Mesendoderm (in vitro differentiated cells): ENCODE measurements at regions not wholly inside any gene's neighbourhood (a gene's known extent, or its start where the extent isn't known, plus 50 kb on each side); places are given as distances from the start of the nearest gene placed in this dataset.

Experiments
- DNase-seq: peaks from one replicate; pipeline ENCODE4 v3.0.0; 2013
- H2AK5ac ChIP-seq: 2 replicates; pipeline ENCODE4 v1.6.1; 2013; ENCODE audit warnings: low read length, inconsistent platforms
- H2BK120ac ChIP-seq: 2 replicates; pipeline ENCODE4 v1.6.1; 2013; ENCODE audit warnings: low read depth, mild to moderate bottlenecking, low read length, moderate library complexity, mixed read lengths
- H2BK15ac ChIP-seq: replicated peaks from 2 replicates; pipeline ENCODE4 v1.6.1; 2013; ENCODE audit warnings: low read depth, mild to moderate bottlenecking, moderate library complexity
- H2BK5ac ChIP-seq: 2 replicates; pipeline ENCODE4 v1.6.1; 2013; ENCODE audit warnings: low read length, inconsistent platforms
- H3K18ac ChIP-seq: 2 replicates; pipeline ENCODE4 v1.6.1; 2013; ENCODE audit warnings: mild to moderate bottlenecking, low read length, mixed read lengths
- H3K23ac ChIP-seq: one replicate; pipeline ENCODE4 v1.6.1; 2013; ENCODE audit warnings: low read length
- H3K27ac ChIP-seq: 2 replicates; pipeline ENCODE4 v1.5.1; 2013; ENCODE audit warnings: low read depth, mild to moderate bottlenecking, inconsistent platforms, low read length, moderate library complexity
- H3K27me3 ChIP-seq: 2 replicates; pipeline ENCODE4 v1.6.1; 2013; ENCODE audit warnings: low read length, control low read depth, mild to moderate bottlenecking, inconsistent platforms; ENCODE audit not compliant: insufficient read depth, poor library complexity
- H3K36me3 ChIP-seq: 2 replicates; pipeline ENCODE4 v1.6.1; 2013; ENCODE audit warnings: low read length, inconsistent platforms; ENCODE audit not compliant: control insufficient read depth, insufficient read depth
- H3K4ac ChIP-seq: one replicate; pipeline ENCODE4 v1.6.1; 2013; ENCODE audit warnings: low read depth, mild to moderate bottlenecking, low read length, moderate library complexity
- H3K4me1 ChIP-seq: 2 replicates; pipeline ENCODE4 v1.6.1; 2013; ENCODE audit warnings: low read depth, low read length, inconsistent platforms; ENCODE audit not compliant: control insufficient read depth
- H3K4me2 ChIP-seq: 2 replicates; pipeline ENCODE4 v1.6.1; 2013; ENCODE audit warnings: low read length
- H3K4me3 ChIP-seq: 2 replicates; pipeline ENCODE4 v1.5.1; 2013; ENCODE audit warnings: mild to moderate bottlenecking, low read length
- H3K56ac ChIP-seq: one replicate; pipeline ENCODE4 v1.6.1; 2013; ENCODE audit warnings: low read length
- H3K79me1 ChIP-seq: 2 replicates; pipeline ENCODE4 v1.6.1; 2013; ENCODE audit warnings: low read length, inconsistent platforms
- H3K79me2 ChIP-seq: 2 replicates; pipeline ENCODE4 v1.6.1; 2013; ENCODE audit warnings: mild to moderate bottlenecking, low read length; ENCODE audit not compliant: control insufficient read depth, insufficient read depth
- H3K9ac ChIP-seq: 2 replicates; pipeline ENCODE4 v1.6.1; 2013; ENCODE audit warnings: low read length, inconsistent platforms
- H4K5ac ChIP-seq: one replicate; pipeline ENCODE4 v1.6.1; 2013; ENCODE audit warnings: low read length
- H4K8ac ChIP-seq: one replicate; pipeline ENCODE4 v1.6.1; 2013; ENCODE audit warnings: low read depth, mild to moderate bottlenecking, control low read depth, low read length, moderate library complexity
- WGBS: extraction: QIAGEN DNeasy Blood & Tissue Kit; methylation state at CpG from one replicate; pipeline ENCODE4 v1.1.7; 2013; ENCODE audit warnings: low lambda C conversion rate, missing lambda C conversion rate; ENCODE audit not compliant: insufficient coverage; ENCODE audit errors: extremely low coverage; 5-methylcytosine and 5-hydroxymethylcytosine counted together

- Histone ChIP-seq H3K4me1 (no peaks in the 10 kb centered on the region), H3K4ac (no peak overlapping the region), H3K4me3 (no peak overlapping the region), H3K9ac (no peak overlapping the region), H2BK15ac (no peak overlapping the region), H3K23ac (no peak overlapping the region), H2BK5ac (no peak overlapping the region), H3K79me1 (no peaks in the 10 kb centered on the region), H3K4me2 (no peak overlapping the region), H3K27me3 (no peaks in the 10 kb centered on the region), H4K8ac (no peak overlapping the region), H3K79me2 (no peaks in the 10 kb centered on the region), H3K36me3 (no peaks in the 10 kb centered on the region), H3K56ac (no peak overlapping the region), H2AK5ac (no peak overlapping the region), H3K18ac (no peak overlapping the region), H3K27ac (no peak overlapping the region), H2BK120ac (no peak overlapping the region), H4K5ac (no peak overlapping the region)
- DNase-seq = no peak
- WGBS = no CpG with 5 or more reads among the region's 2 CpGs
Measured at GRCh38 chr7:82517050-82517449, 73.5 kb upstream of the CACNA2D1 start.

- H3K9ac ChIP-seq = no peak overlapping the region
- H3K4me2 ChIP-seq = no peak overlapping the region
- no peaks in the 10 kb centered on the region for H3K36me3 ChIP-seq
Measured at GRCh38 chr7:82511542-82511941, 68.0 kb upstream of the CACNA2D1 start.

GRCh38 chr7:82507976-82508677, 64.5 kb upstream of the CACNA2D1 start:
- Histone ChIP-seq H2BK120ac (no peak overlapping the region), H3K27me3 (no peaks in the 10 kb centered on the region), H4K5ac (no peak overlapping the region), H3K79me2 (no peaks in the 10 kb centered on the region), H3K27ac (no peak overlapping the region), H3K4me3 (no peak overlapping the region), H3K23ac (no peak overlapping the region), H3K36me3 (no peaks in the 10 kb centered on the region), H3K18ac (no peak overlapping the region), H4K8ac (no peak overlapping the region), H3K79me1 (no peaks in the 10 kb centered on the region), H3K4me1 (no peaks in the 10 kb centered on the region), H2AK5ac (no peak overlapping the region), H3K4me2 (peak overlapping the region; percentile 19), H3K56ac (no peak overlapping the region), H2BK15ac (no peak overlapping the region), H2BK5ac (no peak overlapping the region), H3K9ac (peak overlapping the region; percentile 23), H3K4ac (no peak overlapping the region)
- DNase-seq = no peak
- no CpG with 5 or more reads among the region's 25 CpGs for WGBS

More at GRCh38 chr7:82511542-82511941, 68.0 kb upstream of the CACNA2D1 start:
- H3K56ac ChIP-seq = no peak overlapping the region
- no peak overlapping the region for H3K4ac ChIP-seq
- DNase-seq = no peak
- H2AK5ac ChIP-seq = no peak overlapping the region
- H2BK5ac ChIP-seq = no peak overlapping the region
- H3K4me3 ChIP-seq = no peak overlapping the region
- H3K27me3 ChIP-seq = no peaks in the 10 kb centered on the region
- H2BK120ac ChIP-seq = no peak overlapping the region
- H3K4me1 ChIP-seq = no peaks in the 10 kb centered on the region
- no peak overlapping the region for H4K8ac ChIP-seq
- no peaks in the 10 kb centered on the region for H3K79me2 ChIP-seq
- H2BK15ac ChIP-seq = no peak overlapping the region
- no peak overlapping the region for H4K5ac ChIP-seq
- no peak overlapping the region for H3K27ac ChIP-seq
- no peak overlapping the region for H3K23ac ChIP-seq
- H3K18ac ChIP-seq = no peak overlapping the region
- no peaks in the 10 kb centered on the region for H3K79me1 ChIP-seq

- no peak overlapping the region for H3K23ac ChIP-seq
- no peak overlapping the region for H2AK5ac ChIP-seq
- H3K4ac ChIP-seq = no peak overlapping the region
- no peak overlapping the region for H3K4me3 ChIP-seq
- no peaks in the 10 kb centered on the region for H3K36me3 ChIP-seq
- no peak overlapping the region for H3K18ac ChIP-seq
- H4K8ac ChIP-seq = no peak overlapping the region
- H2BK15ac ChIP-seq = no peak overlapping the region
- no peaks in the 10 kb centered on the region for H3K4me1 ChIP-seq
- H3K79me1 ChIP-seq = no peaks in the 10 kb centered on the region
- no peak overlapping the region for H4K5ac ChIP-seq
- no peaks in the 10 kb centered on the region for H3K79me2 ChIP-seq
- H3K9ac ChIP-seq = no peak overlapping the region
- H3K27ac ChIP-seq = no peak overlapping the region
- no peak overlapping the region for H3K4me2 ChIP-seq
- no peaks in the 10 kb centered on the region for H3K27me3 ChIP-seq
- H2BK120ac ChIP-seq = no peak overlapping the region
- DNase-seq = peak; percentile 1
- WGBS = no CpG with 5 or more reads among the region's 13 CpGs
- H2BK5ac ChIP-seq = no peak overlapping the region
- no peak overlapping the region for H3K56ac ChIP-seq
Measured at GRCh38 chr7:82507365-82507975, 63.9 kb upstream of the CACNA2D1 start.

GRCh38 chr7:82506702-82507101, 63.1 kb upstream of the CACNA2D1 start:
- Histone ChIP-seq H4K8ac (no peak overlapping the region), H3K27me3 (no peaks in the 10 kb centered on the region), H3K56ac (no peak overlapping the region), H3K79me1 (no peaks in the 10 kb centered on the region), H3K18ac (no peak overlapping the region), H4K5ac (no peak overlapping the region), H2AK5ac (no peak overlapping the region), H2BK120ac (no peak overlapping the region), H3K23ac (no peak overlapping the region), H2BK5ac (no peak overlapping the region), H2BK15ac (no peak overlapping the region), H3K4me1 (no peaks in the 10 kb centered on the region), H3K4me3 (no peak overlapping the region), H3K27ac (no peak overlapping the region), H3K4me2 (no peak overlapping the region), H3K36me3 (no peaks in the 10 kb centered on the region), H3K9ac (no peak overlapping the region), H3K4ac (no peak overlapping the region), H3K79me2 (no peaks in the 10 kb centered on the region)
- WGBS = no CpG with 5 or more reads among the region's 15 CpGs
- no peak for DNase-seq

GRCh38 chr7:82506208-82506607, 62.6 kb upstream of the CACNA2D1 start:
- Histone ChIP-seq H3K4ac (no peak overlapping the region), H3K36me3 (no peaks in the 10 kb centered on the region), H4K5ac (no peak overlapping the region), H3K23ac (no peak overlapping the region), H3K79me1 (no peaks in the 10 kb centered on the region), H3K4me1 (no peaks in the 10 kb centered on the region), H3K4me2 (no peak overlapping the region), H3K4me3 (no peak overlapping the region), H2BK15ac (no peak overlapping the region), H2AK5ac (no peak overlapping the region), H2BK5ac (no peak overlapping the region), H3K9ac (no peak overlapping the region), H3K27me3 (no peaks in the 10 kb centered on the region), H2BK120ac (no peak overlapping the region), H3K79me2 (no peaks in the 10 kb centered on the region), H4K8ac (no peak overlapping the region), H3K56ac (no peak overlapping the region), H3K18ac (no peak overlapping the region), H3K27ac (no peak overlapping the region)
- DNase-seq = no peak
- WGBS = no CpG with 5 or more reads among the region's 2 CpGs
